NCI-H2107 (cell line): ENCODE measurements at regions not wholly inside any gene's neighbourhood (a gene's known extent, or its start where the extent isn't known, plus 50 kb on each side); places are given as distances from the start of the nearest gene placed in this dataset.
"Not testable (repeated sequence)": the region's sequence is repeated elsewhere in the genome, so short reads cannot be mapped to it uniquely, and the experiment has no call there.

Experiments used
- DNase-seq: peaks from one replicate; lab custom pipeline; 2025; lab: John Stamatoyannopoulos, UW

GRCh38 chr3:192968901-192969300 lies 51.2 kb upstream of the MB21D2 start:
- DNase-seq: not testable (repeated sequence)

- DNase-seq: no peak
Observed at GRCh38 chr3:192980632-192981031, 63.0 kb upstream of the MB21D2 start.

- DNase-seq: no peak
Observed at GRCh38 chr3:192986379-192986778, 68.7 kb upstream of the MB21D2 start.

GRCh38 chr3:192991356-192991755 lies 73.7 kb upstream of the MB21D2 start:
- no peak for DNase-seq

- DNase-seq: no peak
Observed at GRCh38 chr3:192992361-192992760, 74.7 kb upstream of the MB21D2 start.

- no peak for DNase-seq
Observed at GRCh38 chr3:192993411-192993810, 75.8 kb upstream of the MB21D2 start.

- DNase-seq: not testable (repeated sequence)
Observed at GRCh38 chr3:193001113-193001512, 83.5 kb upstream of the MB21D2 start.

- DNase-seq: not testable (repeated sequence)
Observed at GRCh38 chr3:193003624-193004023, 86.0 kb upstream of the MB21D2 start.

- no peak for DNase-seq
Observed at GRCh38 chr3:193008654-193009053, 91.0 kb upstream of the MB21D2 start.

GRCh38 chr3:193010191-193010590 lies 92.5 kb upstream of the MB21D2 start:
- DNase-seq: no peak

GRCh38 chr3:193011958-193012357 lies 94.3 kb upstream of the MB21D2 start:
- DNase-seq: no peak

GRCh38 chr3:193014902-193015301 lies 97.2 kb upstream of the MB21D2 start:
- no peak for DNase-seq

GRCh38 chr3:193016437-193016901 lies 98.8 kb upstream of the MB21D2 start:
- no peak for DNase-seq

GRCh38 chr3:193021506-193022010 lies 103.9 kb upstream of the MB21D2 start:
- no peak for DNase-seq

GRCh38 chr3:193023218-193023617 lies 105.6 kb upstream of the MB21D2 start:
- no peak for DNase-seq

GRCh38 chr3:193028258-193028657 lies 110.6 kb upstream of the MB21D2 start:
- no peak for DNase-seq

- DNase-seq: no peak
Observed at GRCh38 chr3:193029800-193030199, 112.1 kb upstream of the MB21D2 start.

- DNase-seq: peak; percentile 5
Observed at GRCh38 chr3:193030276-193030675, 112.6 kb upstream of the MB21D2 start.

GRCh38 chr3:193031911-193032310 lies 114.3 kb upstream of the MB21D2 start:
- no peak for DNase-seq

GRCh38 chr3:193033226-193033780 lies 115.6 kb upstream of the MB21D2 start:
- DNase-seq: no peak

- not testable (repeated sequence) for DNase-seq
Observed at GRCh38 chr3:193037828-193038227, 120.2 kb upstream of the MB21D2 start.

- DNase-seq: no peak
Observed at GRCh38 chr3:193039058-193039457, 121.4 kb upstream of the MB21D2 start.

- peak; percentile 73 for DNase-seq
Observed at GRCh38 chr3:193040836-193041672, 123.4 kb upstream of the MB21D2 start.
